ENCODE measurements at regions not wholly inside any gene's neighbourhood (a gene's known extent, or its start where the extent isn't known, plus 50 kb on each side); places are given as distances from the start of the nearest gene placed in this dataset.

- DNase-seq = no peak
Observed at GRCh38 chr12:87783467-87783866, 245.7 kb downstream of the C12orf50 start.

- DNase-seq = no peak
Observed at GRCh38 chr12:87782838-87783237, 246.4 kb downstream of the C12orf50 start.

GRCh38 chr12:87779858-87780498 lies 249.2 kb downstream of the C12orf50 start:
- no peak for DNase-seq

GRCh38 chr12:87779016-87779415 lies 250.2 kb downstream of the C12orf50 start:
- no peak for DNase-seq

- DNase-seq = no peak
Observed at GRCh38 chr12:87778065-87778464, 251.1 kb downstream of the C12orf50 start.

- no peak for DNase-seq
Observed at GRCh38 chr12:87775784-87776183, 253.4 kb downstream of the C12orf50 start.

GRCh38 chr12:87775051-87775450 lies 254.2 kb downstream of the C12orf50 start:
- DNase-seq = no peak

- no peak for DNase-seq
Observed at GRCh38 chr12:87772401-87772800, 256.8 kb downstream of the C12orf50 start.

GRCh38 chr12:87768501-87769287 lies 260.5 kb downstream of the C12orf50 start:
- DNase-seq = no peak

GRCh38 chr12:87766044-87766443 lies 263.2 kb downstream of the C12orf50 start:
- no peak for DNase-seq

GRCh38 chr12:87760943-87761342 lies 268.3 kb downstream of the C12orf50 start:
- DNase-seq = no peak

GRCh38 chr12:87758271-87758670 lies 270.9 kb downstream of the C12orf50 start:
- no peak for DNase-seq

GRCh38 chr12:87756721-87757120 lies 272.5 kb downstream of the C12orf50 start:
- DNase-seq = no peak

GRCh38 chr12:87756111-87756510 lies 273.1 kb downstream of the C12orf50 start:
- no peak for DNase-seq

GRCh38 chr12:87728931-87729593 lies 300.1 kb downstream of the C12orf50 start:
- no peak for DNase-seq

GRCh38 chr12:87720967-87721366 lies 308.2 kb downstream of the C12orf50 start:
- no peak for DNase-seq

GRCh38 chr12:87704374-87704773 lies 324.8 kb downstream of the C12orf50 start:
- DNase-seq = no peak

- DNase-seq = no peak
Observed at GRCh38 chr12:87690236-87690810, 338.9 kb downstream of the C12orf50 start.

GRCh38 chr12:87689196-87689595 lies 340.0 kb downstream of the C12orf50 start:
- DNase-seq = no peak

GRCh38 chr12:87687362-87687761 lies 341.8 kb downstream of the C12orf50 start:
- DNase-seq = no peak

- DNase-seq = no peak
Observed at GRCh38 chr12:87685696-87686095, 343.5 kb downstream of the C12orf50 start.

- no peak for DNase-seq
Observed at GRCh38 chr12:87679251-87679650, 349.9 kb downstream of the C12orf50 start.

GRCh38 chr12:87678453-87678852 lies 350.7 kb downstream of the C12orf50 start:
- no peak for DNase-seq

- no peak for DNase-seq
Observed at GRCh38 chr12:87676731-87677130, 352.5 kb downstream of the C12orf50 start.

Data from NCI-H1436 (cell line).